HG02981 (cell line): ENCODE measurements at regions not wholly inside any gene's neighbourhood (a gene's known extent, or its start where the extent isn't known, plus 50 kb on each side); places are given as distances from the start of the nearest gene placed in this dataset.
A peak's percentile ranks its signal among the peaks of the same experiment; 100 is the strongest.

Source experiments
- ATAC-seq: cut with Tn5 transposase; IDR thresholded peaks from one replicate; pipeline ENCODE4 v1.9.1; 2021; ENCODE audit warnings: mild to moderate bottlenecking, moderate library complexity; ENCODE audit not compliant: unreplicated experiment

DNA sequence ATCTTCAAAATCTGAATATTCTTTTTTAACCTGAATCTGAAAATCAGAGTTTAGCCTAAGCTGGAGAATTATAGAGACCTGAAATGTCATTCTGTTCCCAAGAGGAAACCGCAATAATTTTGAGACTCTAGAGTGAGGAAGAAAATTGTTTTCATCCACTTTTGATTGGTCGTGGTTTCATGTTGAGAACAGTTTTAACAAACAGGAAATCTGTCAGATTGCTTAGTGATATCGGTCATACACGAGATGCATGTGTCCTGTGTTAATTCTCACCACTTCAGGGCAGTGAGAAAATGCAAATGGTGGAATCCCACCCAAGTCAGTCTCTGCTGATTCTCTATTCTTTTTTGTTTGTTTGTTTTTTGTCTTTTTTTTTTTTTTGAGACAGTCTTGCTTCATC lies 1498.5 kb upstream of the TMEM132C start:
- ATAC-seq, result no peak

DNA sequence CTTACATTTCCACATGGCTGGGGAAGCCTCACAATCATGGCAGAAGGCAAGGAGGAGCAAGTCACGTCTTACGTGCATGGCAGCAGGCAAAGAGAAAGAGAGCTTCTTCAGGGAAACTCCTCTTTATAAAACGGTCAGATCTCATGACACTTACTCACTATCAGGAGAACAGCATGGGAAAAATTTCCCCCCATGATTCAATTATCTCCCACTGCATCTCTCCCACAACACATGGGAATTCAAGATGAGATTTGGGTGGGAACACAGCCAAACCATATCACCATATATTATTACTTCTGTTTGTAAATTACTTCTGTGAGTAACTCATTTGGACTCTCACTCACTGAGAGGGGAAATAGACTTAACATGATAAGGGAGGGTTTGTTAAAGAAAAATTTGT lies 1496.8 kb upstream of the TMEM132C start:
- no peak for ATAC-seq

GRCh38 chr12:126772171-126772864 lies 1494.7 kb upstream of the TMEM132C start:
- ATAC-seq, result peak; percentile 78

GRCh38 chr12:126773012-126773411 lies 1494.0 kb upstream of the TMEM132C start:
- no peak for ATAC-seq

DNA sequence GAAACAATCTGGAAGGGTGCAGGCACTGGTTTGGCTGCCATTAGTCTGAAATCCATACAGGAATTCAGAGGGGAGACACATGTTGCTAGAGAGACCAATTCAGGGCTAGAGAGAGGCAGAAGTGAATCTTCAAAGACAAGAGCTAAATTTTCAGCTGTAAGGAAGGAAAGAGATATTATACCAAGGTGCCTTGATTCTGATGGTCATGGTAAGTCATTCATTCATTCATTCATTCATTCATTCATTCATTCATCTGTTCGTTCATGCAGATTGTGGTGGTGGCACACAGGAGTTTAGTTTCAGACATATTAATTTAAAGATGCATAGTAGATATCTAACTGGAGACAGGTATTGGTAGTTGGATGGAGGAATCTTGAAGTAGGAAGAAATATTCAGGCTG lies 1493.5 kb upstream of the TMEM132C start:
- ATAC-seq, result no peak

DNA sequence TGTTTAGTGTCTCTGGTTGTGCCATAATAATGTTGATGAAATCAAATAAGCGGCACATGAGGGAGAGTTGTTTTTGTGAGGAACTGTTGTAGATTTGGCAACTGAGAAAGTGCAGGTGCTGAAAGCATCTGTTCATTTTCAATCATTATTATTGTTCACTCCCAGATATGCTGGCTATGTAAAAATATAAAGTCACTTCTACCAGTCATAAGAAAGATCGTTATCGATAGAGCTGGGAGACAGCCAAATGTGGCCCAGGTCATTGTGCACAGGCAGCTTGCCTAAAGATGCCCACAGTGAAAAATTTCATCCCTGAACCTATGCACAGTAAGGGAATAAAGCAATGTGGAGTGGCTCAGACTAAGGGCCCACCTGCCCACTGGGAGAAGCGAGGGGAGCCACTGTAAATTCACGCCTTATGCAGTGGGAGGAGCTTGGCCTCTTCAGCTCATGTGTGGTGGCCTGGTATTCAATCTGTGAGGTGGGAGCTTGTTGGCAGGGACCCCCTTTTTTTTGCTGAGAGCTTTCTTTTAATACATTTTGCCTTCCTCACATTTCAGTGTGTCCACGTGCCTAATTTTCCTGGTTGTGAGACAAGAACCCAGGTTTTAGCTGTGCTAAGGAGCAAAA lies 1490.8 kb upstream of the TMEM132C start:
- no peak for ATAC-seq

DNA sequence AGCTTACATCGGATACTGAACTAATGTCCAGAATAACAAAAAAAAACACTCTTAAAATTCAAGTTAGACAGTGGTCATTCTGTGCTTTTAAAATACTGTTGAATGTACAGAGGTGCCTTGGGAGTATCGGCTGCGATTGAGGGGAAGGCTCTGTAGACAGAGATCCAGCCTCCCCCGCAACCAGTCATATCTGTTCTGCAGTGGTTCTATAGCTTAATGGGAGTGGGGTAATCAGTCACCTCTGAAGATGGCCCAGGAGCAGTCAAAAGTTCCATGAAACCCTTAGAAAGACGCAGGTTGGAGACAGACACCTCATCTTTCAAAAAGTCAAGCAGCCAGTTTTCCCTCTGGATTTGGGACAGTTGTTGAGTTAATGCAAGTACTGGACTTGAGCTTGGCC lies 1486.6 kb upstream of the TMEM132C start:
- ATAC-seq, result no peak

DNA sequence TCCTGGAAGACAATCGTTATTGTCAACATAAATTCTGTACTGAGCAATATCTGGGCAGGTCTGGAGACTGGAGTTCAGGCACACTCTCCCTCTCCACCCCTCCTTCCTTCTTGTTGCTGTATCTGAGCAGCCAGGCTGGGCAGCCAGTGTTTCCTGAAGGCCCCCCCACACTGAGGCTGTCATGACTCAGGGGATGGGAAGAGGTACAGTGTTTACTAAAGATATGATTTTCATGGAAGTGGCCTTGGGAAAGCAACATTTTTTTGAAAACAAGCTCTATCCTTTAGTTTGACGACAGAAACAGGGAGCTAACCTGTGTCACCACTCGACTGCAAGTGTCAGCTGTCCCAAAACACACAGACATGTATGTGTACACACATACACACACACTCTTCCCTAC lies 1485.4 kb upstream of the TMEM132C start:
- ATAC-seq, result no peak

DNA sequence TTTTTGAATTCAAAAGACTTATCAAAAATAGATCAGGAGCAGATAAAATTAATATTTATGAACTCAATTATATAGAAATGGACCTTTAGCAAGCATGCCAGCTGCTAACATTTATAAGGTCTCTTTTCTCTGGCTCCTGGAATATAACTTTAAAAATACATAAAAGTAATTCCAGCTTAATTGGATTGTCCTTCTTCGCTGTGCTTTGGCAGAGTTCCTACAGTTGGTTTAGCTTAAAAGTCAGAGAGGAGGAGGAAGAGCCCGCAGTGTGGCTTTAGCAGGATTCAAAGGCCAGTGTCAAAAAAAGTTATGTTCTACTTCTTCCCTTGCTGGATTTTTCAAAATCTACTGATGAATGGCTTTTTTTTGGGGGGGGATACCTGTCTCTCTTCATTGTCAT lies 1484.9 kb upstream of the TMEM132C start:
- no peak for ATAC-seq

- ATAC-seq, result no peak
Measured at GRCh38 chr12:126784328-126784921, 1482.5 kb upstream of the TMEM132C start.

GRCh38 chr12:126789963-126790362 lies 1477.0 kb upstream of the TMEM132C start:
- ATAC-seq, result no peak

DNA sequence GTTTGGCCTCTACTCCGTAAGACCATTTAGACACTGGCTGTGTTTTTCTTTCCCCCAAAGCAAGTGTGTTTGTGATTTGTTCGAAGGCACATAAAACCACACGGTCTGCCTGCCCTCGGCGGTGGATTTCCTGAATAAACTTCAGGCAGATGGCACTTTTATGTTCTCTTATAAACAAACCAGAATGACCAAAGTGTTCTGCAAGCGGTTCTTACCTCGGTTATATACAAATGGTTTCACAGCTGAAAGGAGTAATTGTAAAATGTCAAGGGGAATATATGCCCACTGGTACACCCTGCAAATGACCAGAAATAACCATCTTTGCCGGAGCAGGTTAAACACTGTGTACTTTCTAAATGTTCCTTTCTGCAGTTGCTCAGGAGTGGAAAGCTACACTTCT lies 1475.8 kb upstream of the TMEM132C start:
- no peak for ATAC-seq

DNA sequence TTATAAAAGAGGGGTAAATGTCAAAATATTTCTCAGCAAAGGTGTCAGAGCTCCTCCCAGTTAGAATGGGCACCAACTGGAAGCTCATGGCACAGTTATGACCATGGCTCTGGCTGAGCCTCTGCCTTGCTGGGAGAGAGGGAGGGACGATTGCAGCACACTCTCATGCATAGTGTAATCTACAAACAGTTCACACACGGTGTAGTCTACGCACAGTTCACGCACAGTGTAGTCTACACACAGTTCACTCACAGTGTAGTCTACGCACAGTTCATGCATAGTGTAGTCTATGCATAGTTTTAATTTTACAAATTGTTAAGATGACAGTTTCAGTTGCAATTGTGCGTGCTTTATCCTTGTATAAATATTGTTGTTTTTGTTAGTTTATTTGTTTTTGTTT lies 1474.6 kb upstream of the TMEM132C start:
- no peak for ATAC-seq

GRCh38 chr12:126797525-126797924 lies 1469.4 kb upstream of the TMEM132C start:
- ATAC-seq, result no peak

- no peak for ATAC-seq
Measured at GRCh38 chr12:126798449-126798848, 1468.5 kb upstream of the TMEM132C start.

DNA sequence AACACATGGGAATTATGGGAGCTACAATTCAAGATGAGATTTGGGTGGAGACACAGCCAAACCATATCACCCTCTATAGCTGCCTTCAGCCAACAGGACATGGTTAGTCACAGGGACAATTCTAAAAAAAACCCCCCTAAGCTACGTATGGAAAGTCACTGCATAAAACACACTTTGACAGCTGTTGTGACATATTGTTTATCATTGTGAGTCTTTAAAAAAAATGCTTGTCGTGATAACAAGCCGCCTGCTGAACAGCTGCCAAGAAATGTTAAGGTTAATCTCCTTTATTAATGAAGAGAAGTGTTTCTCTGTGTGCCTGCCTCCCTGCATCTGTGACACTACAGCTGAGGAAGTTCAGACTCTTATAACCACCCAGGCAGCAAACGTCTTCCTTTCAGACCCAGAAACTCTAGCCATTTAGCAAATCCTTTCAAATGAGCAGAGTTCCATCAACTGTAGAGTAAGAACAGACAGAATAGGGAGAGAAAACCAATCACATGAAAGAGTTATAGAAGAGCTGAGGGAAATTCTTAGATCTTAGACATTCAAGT lies 1459.6 kb upstream of the TMEM132C start:
- ATAC-seq, result no peak

- ATAC-seq, result no peak
Measured at GRCh38 chr12:126811391-126811790, 1455.6 kb upstream of the TMEM132C start.

DNA sequence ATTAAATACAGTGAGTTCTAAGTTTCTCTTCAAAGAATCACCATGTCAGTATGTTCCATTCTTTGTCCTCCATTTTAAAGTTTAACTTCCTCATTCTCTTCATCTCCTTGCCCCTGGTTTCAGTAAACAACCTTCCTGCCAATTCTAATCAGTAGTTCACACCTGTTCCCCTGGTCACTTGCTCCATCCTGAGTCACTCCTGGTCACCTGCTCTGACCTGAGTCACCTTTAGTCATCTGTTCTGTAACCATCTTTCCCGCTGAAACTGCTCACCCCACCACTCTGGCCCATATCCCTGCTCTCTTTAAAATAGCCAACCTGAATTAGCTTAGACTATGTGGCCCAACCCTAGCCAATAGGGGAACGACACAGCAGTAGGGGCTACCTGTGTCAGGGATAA lies 1447.4 kb upstream of the TMEM132C start:
- no peak for ATAC-seq

DNA sequence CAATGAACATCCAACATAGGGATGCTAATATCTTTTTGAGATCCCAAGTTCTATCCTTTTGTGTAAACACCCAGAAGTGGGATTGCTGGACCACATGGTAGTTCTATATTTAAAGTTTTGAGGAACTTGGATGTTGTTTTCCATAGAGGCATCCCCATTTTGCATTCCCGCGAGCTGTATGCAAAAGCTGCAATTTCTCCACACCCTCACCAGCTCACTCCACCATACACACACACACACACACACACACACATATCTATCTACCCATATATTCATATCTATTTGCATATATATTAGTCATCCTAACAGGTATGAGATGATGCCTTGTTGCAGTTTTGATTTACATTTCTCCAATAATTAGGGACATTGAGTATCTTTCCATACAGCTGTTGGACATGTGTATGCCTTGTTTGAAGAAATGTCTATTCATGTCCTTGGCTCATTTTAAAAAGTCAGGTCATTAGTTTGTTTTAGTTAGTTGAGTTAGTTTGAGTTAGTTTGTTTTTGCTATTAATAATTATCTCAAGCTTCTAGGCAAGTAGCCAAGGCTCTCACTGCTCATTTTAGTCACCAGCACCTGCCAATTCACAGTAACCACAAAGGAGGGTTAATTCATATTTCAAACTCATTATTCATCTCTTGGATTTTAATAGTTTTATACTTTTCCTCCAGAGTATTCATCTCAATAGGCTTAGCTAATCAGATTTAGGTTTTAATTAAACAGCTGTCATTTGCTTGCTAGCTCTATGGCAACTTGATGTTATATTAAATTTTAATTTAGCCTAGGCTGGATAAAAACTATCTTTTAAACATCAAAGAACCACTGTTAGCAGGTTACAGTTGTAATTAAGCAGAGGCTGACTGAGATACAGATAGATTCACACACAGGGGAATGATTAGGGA lies 1435.9 kb upstream of the TMEM132C start:
- no peak for ATAC-seq

- ATAC-seq, result no peak
Measured at GRCh38 chr12:126837697-126838096, 1429.3 kb upstream of the TMEM132C start.
